IMR-90 (cell line): ENCODE measurements at regions not wholly inside any gene's neighbourhood (a gene's known extent, or its start where the extent isn't known, plus 50 kb on each side); places are given as distances from the start of the nearest gene placed in this dataset.

Experiments
- ATAC-seq: fragments of 200-7000 bp; cut with Tn5 transposase; 2 replicates; pipeline ENCODE4 v1.9.1; 2020; ENCODE audit warnings: low read depth, mild to moderate bottlenecking, moderate library complexity
- BruUV-seq: library from RNA; stranded (reverse); fragments of 400-500 nt; replicated peaks from 2 replicates; lab custom pipeline; 2021; lab: Mats Ljungman, UMichigan
- CTCF ChIA-PET: fragments of 300-600 bp; formaldehyde crosslinking; extraction: SDS; loops from one replicate; lab custom pipeline; 2021; ENCODE audit warnings: antibody characterized with exemption; lab: Yijun Ruan, JAX
- POLR2A ChIA-PET: fragments of 300-600 bp; sonication (Branson Sonifier 250); formaldehyde crosslinking; loops from one replicate; lab custom pipeline; 2022; ENCODE audit warnings: antibody characterized with exemption; ENCODE audit not compliant: unreplicated experiment; lab: Charles Lee
- DNase-seq: peaks from one replicate; pipeline ENCODE4 v3.0.0; 2013
- H2AFZ ChIP-seq: replicated peaks from 2 replicates; pipeline ENCODE3; 2013; ENCODE audit warnings: low read length, mild to moderate bottlenecking; ENCODE audit not compliant: poor library complexity
- H2AK5ac ChIP-seq: 2 replicates; pipeline ENCODE4 v1.6.1; 2013; ENCODE audit warnings: low read depth, low read length, inconsistent platforms
- H2AK9ac ChIP-seq: replicated peaks from 2 replicates; pipeline ENCODE3; 2013; ENCODE audit warnings: mild to moderate bottlenecking, low read depth, low read length, moderate library complexity; ENCODE audit not compliant: poor library complexity
- H2BK120ac ChIP-seq: 2 replicates; pipeline ENCODE4 v1.6.1; 2013; ENCODE audit warnings: low read depth, low read length, inconsistent platforms
- H2BK15ac ChIP-seq: 3 replicates; pipeline ENCODE4 v1.6.1; 2013; ENCODE audit warnings: low read depth, low read length, inconsistent platforms
- H2BK20ac ChIP-seq: 2 replicates; pipeline ENCODE4 v1.6.1; 2013; ENCODE audit warnings: low read depth, mild to moderate bottlenecking, inconsistent platforms, low read length, moderate library complexity
- H2BK5ac ChIP-seq: 2 replicates; pipeline ENCODE4 v1.6.1; 2013; ENCODE audit warnings: mild to moderate bottlenecking, low read depth, low read length, inconsistent platforms; ENCODE audit not compliant: poor library complexity, severe bottlenecking
- H3K14ac ChIP-seq: replicated peaks from 2 replicates; pipeline ENCODE4 v1.6.1; 2013; ENCODE audit warnings: low read depth, low read length, inconsistent platforms
- H3K18ac ChIP-seq: 2 replicates; pipeline ENCODE4 v1.6.1; 2013; ENCODE audit warnings: low read depth, low read length, control low read depth
- H3K23ac ChIP-seq: 2 replicates; pipeline ENCODE4 v1.6.1; 2013; ENCODE audit warnings: low read depth, low read length, inconsistent platforms
- H3K27ac ChIP-seq: 2 replicates; pipeline ENCODE4 v1.5.1; 2013; ENCODE audit warnings: mild to moderate bottlenecking, control low read depth, low read length; ENCODE audit not compliant: insufficient read depth
- H3K27me3 ChIP-seq: 2 replicates; pipeline ENCODE4 v1.6.1; 2013; ENCODE audit warnings: low read length; ENCODE audit not compliant: control insufficient read depth, insufficient read depth
- H3K36me3 ChIP-seq: 2 replicates; pipeline ENCODE4 v1.6.1; 2013; ENCODE audit warnings: low read length, mixed read lengths; ENCODE audit not compliant: control insufficient read depth, insufficient read depth
- H3K4ac ChIP-seq: 2 replicates; pipeline ENCODE4 v1.6.1; 2013; ENCODE audit warnings: low read depth, low read length, inconsistent platforms
- H3K4me1 ChIP-seq: 2 replicates; pipeline ENCODE4 v1.6.1; 2013; ENCODE audit warnings: low read length, mixed read lengths; ENCODE audit not compliant: control insufficient read depth, insufficient read depth
- H3K4me2 ChIP-seq: 2 replicates; pipeline ENCODE4 v1.6.1; 2013; ENCODE audit warnings: low read depth, mild to moderate bottlenecking, control low read depth, low read length, moderate library complexity
- H3K4me3 ChIP-seq: 2 replicates; pipeline ENCODE4 v1.5.1; 2013; ENCODE audit warnings: low read depth, mild to moderate bottlenecking, control low read depth, low read length, moderate library complexity; ENCODE audit not compliant: insufficient read depth
- H3K56ac ChIP-seq: 2 replicates; pipeline ENCODE4 v1.6.1; 2013; ENCODE audit warnings: low read length, inconsistent platforms; ENCODE audit not compliant: insufficient read depth; ENCODE audit errors: extremely low read depth
- H3K79me1 ChIP-seq, 2 experiments: 2 replicates each; pipeline ENCODE4 v1.6.1; 2013; ENCODE audit warnings: low read length in 2 of 2, inconsistent platforms in 1 of 2, low read depth in 1 of 2
- H3K9ac ChIP-seq: 2 replicates; pipeline ENCODE4 v1.6.1; 2013; ENCODE audit warnings: low read depth, low read length, control low read depth
- H3K9me1 ChIP-seq: 2 replicates; pipeline ENCODE4 v1.6.1; 2013; ENCODE audit warnings: low read length, inconsistent platforms; ENCODE audit not compliant: insufficient read depth
- H3K9me3 ChIP-seq: 2 replicates; pipeline ENCODE4 v1.6.1; 2013; ENCODE audit warnings: low read length; ENCODE audit not compliant: control insufficient read depth, insufficient read depth
- H4K20me1 ChIP-seq: 2 replicates; pipeline ENCODE4 v1.6.1; 2013; ENCODE audit warnings: low read length, inconsistent platforms; ENCODE audit not compliant: insufficient read depth
- H4K5ac ChIP-seq: 2 replicates; pipeline ENCODE4 v1.6.1; 2013; ENCODE audit warnings: mild to moderate bottlenecking, low read depth, low read length, control low read depth
- H4K8ac ChIP-seq, 2 experiments: 2 replicates each; pipeline ENCODE4 v1.6.1; 2013; ENCODE audit warnings: low read depth in 2 of 2, low read length in 2 of 2, control low read depth in 1 of 2, inconsistent platforms in 1 of 2
- H4K91ac ChIP-seq: 2 replicates; pipeline ENCODE4 v1.6.1; 2013; ENCODE audit warnings: low read depth, low read length, inconsistent platforms; ENCODE audit not compliant: insufficient read depth
- BHLHE40 ChIP-seq: fragments of 150-350 bp; IDR thresholded peaks from 2 replicates; pipeline ENCODE4 v1.6.1; 2016; ENCODE audit warnings: mild to moderate bottlenecking, low read depth, low read length
- FOS ChIP-seq: fragments of 150-350 bp; IDR thresholded peaks from 2 replicates; pipeline ENCODE4 v1.6.1; 2016; ENCODE audit warnings: low read depth, low read length
- WGBS, 2 experiments: methylation state at CpG; one replicate each; pipeline versions ENCODE4 v1.1.5 to v1.1.7; 2013; ENCODE audit warnings: missing lambda C conversion rate in 2 of 2; ENCODE audit not compliant: insufficient read length in 1 of 2; ENCODE audit errors: extremely low coverage in 2 of 2; 5-methylcytosine and 5-hydroxymethylcytosine counted together
- dilution Hi-C: fragments of 300-500 bp; cut with HindIII; formaldehyde crosslinking; loops from one replicate; pipeline ENCODE4 v1.14.3; 2018; ENCODE audit warnings: low sequenced_read_pairs; ENCODE audit not compliant: unreplicated experiment
- in situ Hi-C: fragments of 300-500 bp; cut with MboI; formaldehyde crosslinking; loops from 3 replicates; pipeline ENCODE4 v1.14.3; 2019; ENCODE audit warnings: low sequenced_read_pairs, inconsistent platforms, mixed read lengths
- intact Hi-C: fragments of 100-400 bp; cut with micrococcal nuclease; formaldehyde crosslinking; loops from 2 replicates; pipeline ENCODE4 v1.10.0; 2022

GRCh38 chr5:130937046-130937445 lies 228.0 kb downstream of the HINT1 start:
- no peaks in the 10 kb centered on the region for H3K79me1 ChIP-seq
- H2BK20ac ChIP-seq, result no peak overlapping the region
- no peak overlapping the region for H3K9ac ChIP-seq
- no peak overlapping the region for H4K91ac ChIP-seq
- intact Hi-C loops, result no loop called here
- no peak overlapping the region for H3K27ac ChIP-seq
- H4K8ac ChIP-seq, result no peak overlapping the region
- H3K18ac ChIP-seq, result no peak overlapping the region
- H2BK15ac ChIP-seq, result no peak overlapping the region
- H3K4ac ChIP-seq, result no peak overlapping the region
- no TSS peak for BruUV-seq
- ChIA-PET POLR2A (no interaction called here), CTCF (no interaction called here)
- peaks cover 7% of the 10 kb centered on the region for H3K9me3 ChIP-seq
- no CpG with 5 or more reads among the region's 2 CpGs for WGBS, 2 experiments
- no peaks in the 10 kb centered on the region for H3K9me1 ChIP-seq
- H4K5ac ChIP-seq, result no peak overlapping the region
- H2BK5ac ChIP-seq, result no peak overlapping the region
- H3K36me3 ChIP-seq, result no peaks in the 10 kb centered on the region
- H3K4me1 ChIP-seq, result no peaks in the 10 kb centered on the region
- no peak overlapping the region for H3K4me2 ChIP-seq
- DNase-seq (no peak), ATAC-seq (no peak)
- H4K20me1 ChIP-seq, result no peaks in the 10 kb centered on the region
- TF ChIP-seq BHLHE40 (no peak), FOS (no peak)
- H2AK5ac ChIP-seq, result no peak overlapping the region
- no peaks in the 10 kb centered on the region for H3K27me3 ChIP-seq
- no peak overlapping the region for H3K56ac ChIP-seq
- dilution Hi-C loops, result no loop called here
- in situ Hi-C loops, result no loop called here
- no peak overlapping the region for H3K4me3 ChIP-seq
- H3K14ac ChIP-seq, result no peak overlapping the region
- H2AFZ ChIP-seq, result no peak overlapping the region
- no peak overlapping the region for H3K23ac ChIP-seq
- no peak overlapping the region for H2BK120ac ChIP-seq
- no peak overlapping the region for H2AK9ac ChIP-seq
